ENCODE measurements at regions not wholly inside any gene's neighbourhood (a gene's known extent, or its start where the extent isn't known, plus 50 kb on each side); places are given as distances from the start of the nearest gene placed in this dataset.
"Not testable (repeated sequence)": the region's sequence is repeated elsewhere in the genome, so short reads cannot be mapped to it uniquely, and the experiment has no call there.

- DNase-seq (ENCODE audit: low read depth in 2 of 2) = not testable (repeated sequence)
Observed at GRCh38 chr1:66424530-66424929, 109.4 kb upstream of the SGIP1 start.

- no peak for DNase-seq (ENCODE audit: low read depth in 2 of 2)
Observed at GRCh38 chr1:66426239-66426853, 107.6 kb upstream of the SGIP1 start.

- DNase-seq (ENCODE audit: low read depth in 2 of 2) = not testable (repeated sequence)
Observed at GRCh38 chr1:66430815-66431214, 103.1 kb upstream of the SGIP1 start.

- DNase-seq (ENCODE audit: low read depth in 2 of 2) = no peak
Observed at GRCh38 chr1:66431999-66432398, 102.0 kb upstream of the SGIP1 start.

- DNase-seq (ENCODE audit: low read depth in 2 of 2) = no peak
Observed at GRCh38 chr1:66433611-66434010, 100.3 kb upstream of the SGIP1 start.

GRCh38 chr1:66434096-66434495, 99.9 kb upstream of the SGIP1 start:
- no peak for DNase-seq (ENCODE audit: low read depth in 2 of 2)

GRCh38 chr1:66435541-66435940, 98.4 kb upstream of the SGIP1 start:
- DNase-seq (ENCODE audit: low read depth in 2 of 2) = no peak

GRCh38 chr1:66436378-66437135, 97.4 kb upstream of the SGIP1 start:
- no peak for DNase-seq (ENCODE audit: low read depth in 2 of 2)

GRCh38 chr1:66437136-66437401, 96.9 kb upstream of the SGIP1 start:
- no peak for DNase-seq (ENCODE audit: low read depth in 2 of 2)

GRCh38 chr1:66438062-66438461, 95.9 kb upstream of the SGIP1 start:
- no peak for DNase-seq (ENCODE audit: low read depth in 2 of 2)

- no peak for DNase-seq (ENCODE audit: low read depth in 2 of 2)
Observed at GRCh38 chr1:66438501-66438900, 95.5 kb upstream of the SGIP1 start.

- no peak for DNase-seq (ENCODE audit: low read depth in 2 of 2)
Observed at GRCh38 chr1:66439031-66439740, 94.8 kb upstream of the SGIP1 start.

- no peak for DNase-seq (ENCODE audit: low read depth in 2 of 2)
Observed at GRCh38 chr1:66443793-66444192, 90.2 kb upstream of the SGIP1 start.

- DNase-seq (ENCODE audit: low read depth in 2 of 2) = no peak
Observed at GRCh38 chr1:66444438-66445265, 89.3 kb upstream of the SGIP1 start.

- peak in 1 of 2 donors; percentile 19 for DNase-seq (ENCODE audit: low read depth in 2 of 2)
Observed at GRCh38 chr1:66445492-66446181, 88.3 kb upstream of the SGIP1 start.

GRCh38 chr1:66446261-66447001, 87.5 kb upstream of the SGIP1 start:
- DNase-seq (ENCODE audit: low read depth in 2 of 2) = no peak

GRCh38 chr1:66450043-66450514, 83.9 kb upstream of the SGIP1 start:
- DNase-seq (ENCODE audit: low read depth in 2 of 2) = no peak

GRCh38 chr1:66450847-66451246, 83.1 kb upstream of the SGIP1 start:
- DNase-seq (ENCODE audit: low read depth in 2 of 2) = no peak

GRCh38 chr1:66452162-66452561, 81.8 kb upstream of the SGIP1 start:
- DNase-seq (ENCODE audit: low read depth in 2 of 2) = no peak

- DNase-seq (ENCODE audit: low read depth in 2 of 2) = no peak
Observed at GRCh38 chr1:66452982-66453381, 81.0 kb upstream of the SGIP1 start.

- no peak for DNase-seq (ENCODE audit: low read depth in 2 of 2)
Observed at GRCh38 chr1:66455446-66455845, 78.5 kb upstream of the SGIP1 start.

All from stimulated activated CD8-positive, alpha-beta memory T cell treated with anti-CD3 and anti-CD28 coated beads, Interleukin-2, amount 100 ng/mL, for 1 hour (primary cell).